ENCODE measurements at regions not wholly inside any gene's neighbourhood (a gene's known extent, or its start where the extent isn't known, plus 50 kb on each side); places are given as distances from the start of the nearest gene placed in this dataset.

DNA sequence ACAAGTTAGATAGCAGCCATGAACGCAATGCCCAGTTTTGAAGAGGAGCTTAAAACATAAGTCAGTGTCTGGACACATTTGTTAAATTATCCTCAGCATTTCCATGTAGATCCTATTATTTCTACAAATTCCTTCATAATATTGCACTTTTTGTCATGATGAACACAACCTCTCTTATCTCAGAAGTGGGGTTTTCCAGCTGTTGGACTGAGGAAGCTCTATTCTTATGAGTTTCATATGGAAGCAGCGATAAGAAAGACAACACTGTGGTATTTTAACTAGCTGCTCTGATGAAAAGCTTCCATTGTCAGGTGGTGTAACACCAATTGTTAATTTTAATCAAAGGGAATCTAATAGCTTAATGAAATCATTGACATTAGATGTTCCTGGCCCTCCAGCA lies 308.7 kb downstream of the GBA3 start:
- TF ChIP-seq CTCF (IDR thresholded peaks at IDR 0.05): no peak
- TF ChIP-seq POLR2A (IDR thresholded peaks at IDR 0.05): no peak

All from uterus (tissue), 2 donors.